ENCODE measurements at regions not wholly inside any gene's neighbourhood (a gene's known extent, or its start where the extent isn't known, plus 50 kb on each side); places are given as distances from the start of the nearest gene placed in this dataset.

GRCh38 chr3:30344288-30344687, 262.1 kb upstream of the TGFBR2 start:
- no peak overlapping the region for H3K4me3 ChIP-seq
- no peaks in the 10 kb centered on the region for H4K20me1 ChIP-seq
- H3K27me3 ChIP-seq: no peaks in the 10 kb centered on the region
- no peak for TF ChIP-seq Cebpa-rat (IDR thresholded peaks at IDR 0.05)
- H3K4me2 ChIP-seq: no peak overlapping the region
- H3K9me3 ChIP-seq: no peaks in the 10 kb centered on the region
- H3K36me3 ChIP-seq: no peaks in the 10 kb centered on the region
- H3K4me1 ChIP-seq: no peaks in the 10 kb centered on the region
- no peak overlapping the region for H3K27ac ChIP-seq
- no peak overlapping the region for H3K9ac ChIP-seq

GRCh38 chr3:30346933-30347320, 259.5 kb upstream of the TGFBR2 start:
- Histone ChIP-seq H3K4me1 (0 out of 2 replicates have a peak, but pooled peaks cover 4% of the 10 kb centered on the region), H3K27me3 (no peaks in the 10 kb centered on the region), H3K36me3 (no peaks in the 10 kb centered on the region), H3K9ac (no peak overlapping the region), H3K27ac (no peak overlapping the region), H3K9me3 (no peaks in the 10 kb centered on the region), H4K20me1 (no peaks in the 10 kb centered on the region), H3K4me3 (no peak overlapping the region), H3K4me2 (no peak overlapping the region)
- no peak for TF ChIP-seq Cebpa-rat (IDR thresholded peaks at IDR 0.05)

GRCh38 chr3:30347679-30348216, 258.7 kb upstream of the TGFBR2 start:
- no peak overlapping the region for H3K4me3 ChIP-seq
- H3K27me3 ChIP-seq: no peaks in the 10 kb centered on the region
- no peak for TF ChIP-seq Cebpa-rat (IDR thresholded peaks at IDR 0.05)
- no peak overlapping the region for H3K27ac ChIP-seq
- no peaks in the 10 kb centered on the region for H3K36me3 ChIP-seq
- H4K20me1 ChIP-seq: no peaks in the 10 kb centered on the region
- no peak overlapping the region for H3K4me2 ChIP-seq
- no peaks in the 10 kb centered on the region for H3K9me3 ChIP-seq
- H3K4me1 ChIP-seq: 0 out of 2 replicates have a peak, but pooled peaks cover 6% of the 10 kb centered on the region
- H3K9ac ChIP-seq: no peak overlapping the region

- peaks cover 23% of the 10 kb centered on the region for H3K4me1 ChIP-seq
- H3K36me3 ChIP-seq: no peaks in the 10 kb centered on the region
- H3K4me2 ChIP-seq: no peak overlapping the region
- H4K20me1 ChIP-seq: no peaks in the 10 kb centered on the region
- no peaks in the 10 kb centered on the region for H3K27me3 ChIP-seq
- no peak for TF ChIP-seq Cebpa-rat (IDR thresholded peaks at IDR 0.05)
- no peaks in the 10 kb centered on the region for H3K9me3 ChIP-seq
- no peak overlapping the region for H3K9ac ChIP-seq
- no peak overlapping the region for H3K27ac ChIP-seq
- no peak overlapping the region for H3K4me3 ChIP-seq
These were observed 256.9 kb upstream of the TGFBR2 start for GRCh38 chr3:30349507-30349906.

GRCh38 chr3:30350011-30350410, 256.4 kb upstream of the TGFBR2 start:
- no peaks in the 10 kb centered on the region for H3K27me3 ChIP-seq
- no peaks in the 10 kb centered on the region for H4K20me1 ChIP-seq
- peaks cover 28% of the 10 kb centered on the region for H3K4me1 ChIP-seq
- no peaks in the 10 kb centered on the region for H3K36me3 ChIP-seq
- H3K9me3 ChIP-seq: no peaks in the 10 kb centered on the region
- no peak for TF ChIP-seq Cebpa-rat (IDR thresholded peaks at IDR 0.05)
- no peak overlapping the region for H3K9ac ChIP-seq
- H3K4me3 ChIP-seq: no peak overlapping the region
- no peak overlapping the region for H3K4me2 ChIP-seq
- H3K27ac ChIP-seq: no peak overlapping the region

GRCh38 chr3:30350901-30351300, 255.5 kb upstream of the TGFBR2 start:
- Histone ChIP-seq H3K4me2 (no peak overlapping the region), H3K36me3 (no peaks in the 10 kb centered on the region), H3K4me1 (peaks cover 37% of the 10 kb centered on the region), H3K27ac (no peak overlapping the region), H3K9ac (no peak overlapping the region), H3K9me3 (no peaks in the 10 kb centered on the region), H3K27me3 (no peaks in the 10 kb centered on the region), H4K20me1 (no peaks in the 10 kb centered on the region), H3K4me3 (no peak overlapping the region)
- TF ChIP-seq Cebpa-rat (IDR thresholded peaks at IDR 0.05): no peak

GRCh38 chr3:30352410-30353318, 253.7 kb upstream of the TGFBR2 start:
- H3K9ac ChIP-seq: no peak overlapping the region
- H3K9me3 ChIP-seq: no peaks in the 10 kb centered on the region
- H4K20me1 ChIP-seq: no peaks in the 10 kb centered on the region
- H3K4me2 ChIP-seq: no peak overlapping the region
- H3K4me3 ChIP-seq: no peak overlapping the region
- H3K4me1 ChIP-seq: peaks cover 50% of the 10 kb centered on the region
- H3K27ac ChIP-seq: no peak overlapping the region
- H3K27me3 ChIP-seq: no peaks in the 10 kb centered on the region
- no peaks in the 10 kb centered on the region for H3K36me3 ChIP-seq
- TF ChIP-seq Cebpa-rat (IDR thresholded peaks at IDR 0.05): no peak

GRCh38 chr3:30353711-30354467, 252.5 kb upstream of the TGFBR2 start:
- no peak overlapping the region for H3K9ac ChIP-seq
- peaks cover 50% of the 10 kb centered on the region for H3K4me1 ChIP-seq
- H3K4me3 ChIP-seq: no peak overlapping the region
- no peaks in the 10 kb centered on the region for H3K27me3 ChIP-seq
- H3K27ac ChIP-seq: peak overlapping the region; percentile 52; the same call in 1 of the 2 replicates
- peak overlapping the region; percentile 83 for H3K4me2 ChIP-seq
- TF ChIP-seq Cebpa-rat (IDR thresholded peaks at IDR 0.05): no peak
- H3K9me3 ChIP-seq: peaks cover 2% of the 10 kb centered on the region; the same call in 1 of the 2 replicates
- H4K20me1 ChIP-seq: no peaks in the 10 kb centered on the region
- no peaks in the 10 kb centered on the region for H3K36me3 ChIP-seq

- Histone ChIP-seq H3K27ac (peak overlapping the region; percentile 52), H4K20me1 (no peaks in the 10 kb centered on the region), H3K4me3 (no peak overlapping the region), H3K9ac (no peak overlapping the region), H3K27me3 (no peaks in the 10 kb centered on the region), H3K4me1 (peaks cover 49% of the 10 kb centered on the region), H3K4me2 (peak overlapping the region; percentile 83), H3K9me3 (peaks cover 5% of the 10 kb centered on the region; the same call in 1 of the 2 replicates), H3K36me3 (no peaks in the 10 kb centered on the region)
- TF ChIP-seq Cebpa-rat (IDR thresholded peaks at IDR 0.05): no peak
These were observed 251.9 kb upstream of the TGFBR2 start for GRCh38 chr3:30354513-30354912.

- peaks cover 5% of the 10 kb centered on the region; the same call in 1 of the 2 replicates for H3K9me3 ChIP-seq
- no peaks in the 10 kb centered on the region for H3K36me3 ChIP-seq
- H3K27ac ChIP-seq: peak overlapping the region; percentile 52
- no peak overlapping the region for H3K9ac ChIP-seq
- H4K20me1 ChIP-seq: no peaks in the 10 kb centered on the region
- H3K4me2 ChIP-seq: peak overlapping the region; percentile 83
- H3K27me3 ChIP-seq: no peaks in the 10 kb centered on the region
- H3K4me3 ChIP-seq: no peak overlapping the region
- no peak for TF ChIP-seq Cebpa-rat (IDR thresholded peaks at IDR 0.05)
- peaks cover 51% of the 10 kb centered on the region for H3K4me1 ChIP-seq
These were observed 251.4 kb upstream of the TGFBR2 start for GRCh38 chr3:30354972-30355371.
